ENCODE measurements at regions not wholly inside any gene's neighbourhood (a gene's known extent, or its start where the extent isn't known, plus 50 kb on each side); places are given as distances from the start of the nearest gene placed in this dataset.

DNA sequence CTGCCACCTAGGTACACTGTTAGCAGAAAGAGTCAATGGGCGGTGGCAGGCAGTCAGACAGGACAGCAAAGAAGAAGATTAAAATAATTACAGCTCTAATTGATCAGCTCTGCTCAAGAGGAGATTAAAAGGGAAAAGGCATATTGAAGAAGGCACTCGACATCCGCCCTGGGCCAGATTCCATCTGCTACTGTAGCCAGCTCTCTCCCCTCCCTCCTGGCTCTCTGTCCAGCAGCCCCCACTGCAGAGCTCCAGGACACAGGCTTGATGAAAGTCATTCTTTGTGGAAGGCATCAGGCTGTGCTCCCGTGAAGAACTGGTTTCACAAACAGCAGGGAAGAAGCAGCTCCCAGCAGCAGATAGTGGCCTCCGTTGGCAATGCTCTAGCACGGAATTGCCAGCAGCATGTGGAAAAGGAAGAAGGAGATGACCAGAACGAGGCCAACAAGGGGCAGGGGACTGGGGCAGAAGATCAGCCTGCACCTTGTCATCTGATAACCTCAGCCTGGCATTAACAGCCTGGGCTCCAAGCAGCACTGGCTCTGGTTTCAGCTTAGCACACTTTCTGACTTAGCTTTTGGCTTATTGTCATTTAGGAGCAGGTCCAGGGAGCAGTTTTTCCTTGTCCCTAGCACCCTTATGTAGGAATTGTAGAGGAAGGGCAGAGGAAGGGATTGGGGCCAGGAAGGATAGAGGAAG is 465.9 kb downstream of the KIF16B start:
- no peaks in the 10 kb centered on the region for H3K27me3 ChIP-seq (replicated peaks in 2 of 5; ENCODE audit: control insufficient read depth in 4 of 5, insufficient read depth in 5 of 5, low read length in 4 of 5)
- POLR2A ChIA-PET, result no interaction called here
- CTCF ChIA-PET, result interaction anchor here (1.2 kb wide), 1 partner anchor 10 kb away, joined by 3 read pairs; no protein-coding TSS in a partner anchor
- 93% methylated on average over 7 of the region's 7 CpGs for WGBS (ENCODE audit: insufficient coverage)
- DNase-seq, result no peak
- H3K36me3 ChIP-seq (ENCODE audit: control insufficient read depth in 4 of 4, insufficient read depth in 4 of 4, low read length in 3 of 4), result no peaks in the 10 kb centered on the region
- H3K9me3 ChIP-seq (ENCODE audit: control extremely low read depth in 1 of 5, control insufficient read depth in 4 of 5, insufficient read depth in 2 of 5, low read depth in 1 of 5, low read length in 4 of 5), result peaks cover 0 to 2% (median 0%) of the 10 kb centered on the region in 5 experiments
- H3K4me1 ChIP-seq (ENCODE audit: control extremely low read depth in 1 of 4, control insufficient read depth in 4 of 4, insufficient read depth in 4 of 4, low read length in 3 of 4), result peaks cover 0 to 12% (median 9%) of the 10 kb centered on the region in 4 experiments
- H3K4me3 ChIP-seq (ENCODE audit: control insufficient read depth in 1 of 7, extremely low read depth in 1 of 7, insufficient read depth in 4 of 7, low read depth in 2 of 7, low read length in 6 of 7), result no peak overlapping the region
- H3K27ac ChIP-seq (ENCODE audit: insufficient read depth in 1 of 2, low read depth in 1 of 2, low read length in 2 of 2, poor library complexity in 1 of 2, severe bottlenecking in 2 of 2), result no peak overlapping the region

DNA sequence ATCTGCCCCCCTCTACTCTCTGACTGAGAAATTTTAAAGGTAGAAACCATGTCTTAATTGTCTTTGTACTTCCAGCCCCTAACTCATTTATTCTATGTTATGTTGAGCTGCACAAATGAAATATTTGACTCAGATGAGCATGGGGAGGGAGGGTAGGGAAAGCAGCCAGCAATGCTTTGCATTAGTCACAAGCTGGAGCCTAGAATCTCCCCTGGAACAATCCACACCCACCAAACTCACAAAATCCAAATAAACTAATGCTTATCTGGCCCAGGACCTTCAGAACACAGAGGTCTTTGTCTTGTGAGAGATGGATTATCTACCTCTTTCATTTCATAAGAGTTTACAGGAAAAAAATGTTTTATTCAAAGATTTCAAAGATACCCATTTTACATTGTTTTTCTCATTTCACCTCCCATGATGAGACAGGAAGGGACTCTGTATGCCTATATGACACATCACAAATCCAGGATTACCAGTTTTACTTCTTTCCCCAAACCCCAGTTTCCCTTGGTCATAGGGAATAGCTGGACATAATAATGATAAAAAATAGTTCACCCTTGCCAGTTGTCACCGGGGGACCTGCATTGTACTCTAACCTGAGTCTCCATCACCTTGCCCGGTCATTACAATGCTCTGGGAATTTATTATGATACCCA is 466.9 kb downstream of the KIF16B start:
- Histone ChIP-seq H3K27me3 (replicated peaks in 2 of 5; ENCODE audit: control insufficient read depth in 4 of 5, insufficient read depth in 5 of 5, low read length in 4 of 5) (no peaks in the 10 kb centered on the region), H3K36me3 (ENCODE audit: control insufficient read depth in 4 of 4, insufficient read depth in 4 of 4, low read length in 3 of 4) (no peaks in the 10 kb centered on the region), H3K27ac (ENCODE audit: insufficient read depth in 1 of 2, low read depth in 1 of 2, low read length in 2 of 2, poor library complexity in 1 of 2, severe bottlenecking in 2 of 2) (no peak overlapping the region), H3K9me3 (ENCODE audit: control extremely low read depth in 1 of 5, control insufficient read depth in 4 of 5, insufficient read depth in 2 of 5, low read depth in 1 of 5, low read length in 4 of 5) (peaks cover 0 to 2% (median 0%) of the 10 kb centered on the region in 5 experiments), H3K4me3 (ENCODE audit: control insufficient read depth in 1 of 7, extremely low read depth in 1 of 7, insufficient read depth in 4 of 7, low read depth in 2 of 7, low read length in 6 of 7) (no peak overlapping the region), H3K4me1 (ENCODE audit: control extremely low read depth in 1 of 4, control insufficient read depth in 4 of 4, insufficient read depth in 4 of 4, low read length in 3 of 4) (peaks cover 0 to 12% (median 9%) of the 10 kb centered on the region in 4 experiments)
- CTCF ChIA-PET, result interaction anchor here (1.2 kb wide), 1 partner anchor 9 kb away, joined by 3 read pairs; no protein-coding TSS in a partner anchor
- 100% methylated on average over 1 of the region's 2 CpGs for WGBS (ENCODE audit: insufficient coverage)
- no peak for DNase-seq
- POLR2A ChIA-PET, result no interaction called here

DNA sequence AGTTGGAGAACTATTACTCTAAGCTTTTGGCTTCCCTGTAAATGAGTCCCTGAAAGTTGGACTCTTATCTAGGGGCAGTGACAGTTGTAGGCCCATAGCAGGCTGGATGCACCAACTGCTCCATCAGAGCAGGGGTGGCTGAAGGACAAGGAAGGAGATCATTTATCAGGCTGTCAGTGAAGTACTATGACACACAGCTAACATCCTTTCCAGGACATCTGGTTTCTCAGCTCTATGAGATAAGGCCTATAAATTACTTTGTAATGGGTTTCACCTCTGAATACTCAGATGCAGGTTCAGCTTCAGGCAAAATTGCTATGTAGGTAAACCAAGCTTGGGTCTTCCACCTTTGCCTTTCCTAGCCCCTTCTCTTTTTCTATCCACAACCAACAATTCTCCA is 468.5 kb downstream of the KIF16B start:
- CTCF ChIA-PET, result no interaction called here

More for the DNA sequence above, 468.5 kb downstream of the KIF16B start:
- POLR2A ChIA-PET, result no interaction called here
- peak; percentile 19 to 90 (median 76) for DNase-seq
- H3K27ac ChIP-seq (ENCODE audit: insufficient read depth in 1 of 2, low read depth in 1 of 2, low read length in 2 of 2, poor library complexity in 1 of 2, severe bottlenecking in 2 of 2), result no peak overlapping the region
- H3K9me3 ChIP-seq (ENCODE audit: control extremely low read depth in 1 of 5, control insufficient read depth in 4 of 5, insufficient read depth in 2 of 5, low read depth in 1 of 5, low read length in 4 of 5), result no peaks in the 10 kb centered on the region
- no peaks in the 10 kb centered on the region for H3K36me3 ChIP-seq (ENCODE audit: control insufficient read depth in 4 of 4, insufficient read depth in 4 of 4, low read length in 3 of 4)
- no peaks in the 10 kb centered on the region for H3K27me3 ChIP-seq (replicated peaks in 2 of 5; ENCODE audit: control insufficient read depth in 4 of 5, insufficient read depth in 5 of 5, low read length in 4 of 5)
- peaks cover 0 to 12% (median 9%) of the 10 kb centered on the region in 4 experiments for H3K4me1 ChIP-seq (ENCODE audit: control extremely low read depth in 1 of 4, control insufficient read depth in 4 of 4, insufficient read depth in 4 of 4, low read length in 3 of 4)
- no peak overlapping the region for H3K4me3 ChIP-seq (ENCODE audit: control insufficient read depth in 1 of 7, extremely low read depth in 1 of 7, insufficient read depth in 4 of 7, low read depth in 2 of 7, low read length in 6 of 7)
